ENCODE measurements at regions not wholly inside any gene's neighbourhood (a gene's known extent, or its start where the extent isn't known, plus 50 kb on each side); places are given as distances from the start of the nearest gene placed in this dataset.

DNA sequence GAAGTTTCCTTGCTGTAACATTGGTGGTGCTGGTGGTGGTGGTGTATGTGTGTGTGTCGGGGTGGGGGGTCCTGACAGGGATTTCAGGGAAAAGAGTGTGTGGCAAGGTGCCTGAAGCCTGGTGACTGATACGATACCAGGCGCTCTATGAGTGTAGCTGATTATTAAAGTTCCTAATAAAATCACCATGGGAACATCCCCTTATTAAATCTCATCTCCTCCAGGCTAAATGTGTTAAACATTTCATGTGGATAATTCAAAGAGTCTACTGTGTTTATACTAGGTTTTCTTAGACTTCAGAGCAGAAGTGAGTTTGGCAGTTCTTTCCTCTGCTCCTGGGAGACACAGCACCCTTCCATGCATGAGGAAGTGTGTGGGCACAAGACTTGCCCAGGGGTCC, 82.0 kb downstream of the THNSL2 start:
- Mint-ChIP-seq H3K36me3 (no peaks in the 10 kb centered on the region), H3K4me1 (ENCODE audit: unreplicated experiment) (no peaks in the 10 kb centered on the region), H3K4me3 (no peak overlapping the region), H3K9me3 (no peaks in the 10 kb centered on the region), H3K27ac (no peak overlapping the region), H3K27me3 (peaks cover 17% of the 10 kb centered on the region)
- TF ChIP-seq, protein P1, sequence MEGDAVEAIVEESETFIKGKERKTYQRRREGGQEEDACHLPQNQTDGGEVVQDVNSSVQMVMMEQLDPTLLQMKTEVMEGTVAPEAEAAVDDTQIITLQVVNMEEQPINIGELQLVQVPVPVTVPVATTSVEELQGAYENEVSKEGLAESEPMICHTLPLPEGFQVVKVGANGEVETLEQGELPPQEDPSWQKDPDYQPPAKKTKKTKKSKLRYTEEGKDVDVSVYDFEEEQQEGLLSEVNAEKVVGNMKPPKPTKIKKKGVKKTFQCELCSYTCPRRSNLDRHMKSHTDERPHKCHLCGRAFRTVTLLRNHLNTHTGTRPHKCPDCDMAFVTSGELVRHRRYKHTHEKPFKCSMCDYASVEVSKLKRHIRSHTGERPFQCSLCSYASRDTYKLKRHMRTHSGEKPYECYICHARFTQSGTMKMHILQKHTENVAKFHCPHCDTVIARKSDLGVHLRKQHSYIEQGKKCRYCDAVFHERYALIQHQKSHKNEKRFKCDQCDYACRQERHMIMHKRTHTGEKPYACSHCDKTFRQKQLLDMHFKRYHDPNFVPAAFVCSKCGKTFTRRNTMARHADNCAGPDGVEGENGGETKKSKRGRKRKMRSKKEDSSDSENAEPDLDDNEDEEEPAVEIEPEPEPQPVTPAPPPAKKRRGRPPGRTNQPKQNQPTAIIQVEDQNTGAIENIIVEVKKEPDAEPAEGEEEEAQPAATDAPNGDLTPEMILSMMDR (conservative IDR thresholded peaks at IDR 0.05), result no peak
- no peak for DNase-seq (ENCODE audit: extremely low spot score, unreplicated experiment)

GRCh38 chr2:88250404-88250803, 80.3 kb downstream of the THNSL2 start:
- H3K4me3 Mint-ChIP-seq, result no peak overlapping the region
- no peaks in the 10 kb centered on the region for H3K9me3 Mint-ChIP-seq
- TF ChIP-seq, protein P1 (conservative IDR thresholded peaks at IDR 0.05), result no peak
- no peak overlapping the region for H3K27ac Mint-ChIP-seq
- peaks cover 13% of the 10 kb centered on the region for H3K27me3 Mint-ChIP-seq
- H3K4me1 Mint-ChIP-seq (ENCODE audit: unreplicated experiment), result no peaks in the 10 kb centered on the region
- H3K36me3 Mint-ChIP-seq, result no peaks in the 10 kb centered on the region
- no peak for DNase-seq (ENCODE audit: extremely low spot score, unreplicated experiment)

GRCh38 chr2:88248280-88248828, 78.2 kb downstream of the THNSL2 start:
- H3K27me3 Mint-ChIP-seq, result peaks cover 12% of the 10 kb centered on the region
- TF ChIP-seq, protein P1 (conservative IDR thresholded peaks at IDR 0.05), result no peak
- no peak overlapping the region for H3K4me3 Mint-ChIP-seq
- no peaks in the 10 kb centered on the region for H3K4me1 Mint-ChIP-seq (ENCODE audit: unreplicated experiment)
- no peak overlapping the region for H3K27ac Mint-ChIP-seq
- H3K36me3 Mint-ChIP-seq, result no peaks in the 10 kb centered on the region
- DNase-seq (ENCODE audit: extremely low spot score, unreplicated experiment), result no peak
- no peaks in the 10 kb centered on the region for H3K9me3 Mint-ChIP-seq

GRCh38 chr2:88247531-88247930, 77.4 kb downstream of the THNSL2 start:
- H3K4me1 Mint-ChIP-seq (ENCODE audit: unreplicated experiment), result no peaks in the 10 kb centered on the region
- H3K4me3 Mint-ChIP-seq, result no peak overlapping the region
- peaks cover 8% of the 10 kb centered on the region for H3K27me3 Mint-ChIP-seq
- TF ChIP-seq, protein P1 (conservative IDR thresholded peaks at IDR 0.05), result no peak
- H3K36me3 Mint-ChIP-seq, result no peaks in the 10 kb centered on the region
- no peak overlapping the region for H3K27ac Mint-ChIP-seq
- no peak for DNase-seq (ENCODE audit: extremely low spot score, unreplicated experiment)
- peaks cover 5% of the 10 kb centered on the region for H3K9me3 Mint-ChIP-seq

GRCh38 chr2:88245109-88245508, 75.0 kb downstream of the THNSL2 start:
- Mint-ChIP-seq H3K36me3 (no peaks in the 10 kb centered on the region), H3K27ac (no peak overlapping the region), H3K9me3 (peaks cover 5% of the 10 kb centered on the region), H3K27me3 (no peaks in the 10 kb centered on the region), H3K4me1 (ENCODE audit: unreplicated experiment) (no peaks in the 10 kb centered on the region), H3K4me3 (no peak overlapping the region)
- no peak for DNase-seq (ENCODE audit: extremely low spot score, unreplicated experiment)
- TF ChIP-seq, protein P1 (conservative IDR thresholded peaks at IDR 0.05), result no peak

DNA sequence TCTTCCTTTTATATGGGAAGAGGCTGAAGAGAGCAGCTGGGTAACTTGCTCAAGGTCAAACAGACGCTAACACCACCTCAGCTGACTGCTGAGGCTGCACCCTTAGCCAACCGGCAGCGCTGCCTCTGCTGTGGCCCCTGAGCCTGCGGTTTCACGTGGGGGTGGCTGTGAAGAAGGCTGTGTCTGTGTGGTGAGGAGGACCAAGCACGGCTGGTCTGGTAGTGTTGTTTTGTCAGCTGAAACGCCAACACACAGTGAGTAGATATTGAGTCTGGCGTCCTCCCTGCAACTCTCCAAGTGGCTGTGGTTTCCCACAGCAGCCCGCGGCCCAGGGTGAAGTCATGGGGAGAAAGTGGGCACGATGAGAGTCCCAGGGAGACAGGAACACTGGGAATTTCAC, 69.6 kb downstream of the THNSL2 start:
- Mint-ChIP-seq H3K27me3 (no peaks in the 10 kb centered on the region), H3K27ac (no peak overlapping the region), H3K4me1 (ENCODE audit: unreplicated experiment) (no peaks in the 10 kb centered on the region), H3K9me3 (peaks cover 5% of the 10 kb centered on the region), H3K4me3 (no peak overlapping the region), H3K36me3 (no peaks in the 10 kb centered on the region)
- TF ChIP-seq, protein P1 (conservative IDR thresholded peaks at IDR 0.05), result no peak
- DNase-seq (ENCODE audit: extremely low spot score, unreplicated experiment), result no peak

Measured in type B pancreatic cell (in vitro differentiated cells).